GM19240 (cell line): ENCODE measurements at regions not wholly inside any gene's neighbourhood (a gene's known extent, or its start where the extent isn't known, plus 50 kb on each side); places are given as distances from the start of the nearest gene placed in this dataset.

Experiments used
- DNase-seq: peaks from one replicate; pipeline ENCODE4 v3.0.0; 2011; ENCODE audit warnings: low spot score; ENCODE audit not compliant: insufficient read length

DNA sequence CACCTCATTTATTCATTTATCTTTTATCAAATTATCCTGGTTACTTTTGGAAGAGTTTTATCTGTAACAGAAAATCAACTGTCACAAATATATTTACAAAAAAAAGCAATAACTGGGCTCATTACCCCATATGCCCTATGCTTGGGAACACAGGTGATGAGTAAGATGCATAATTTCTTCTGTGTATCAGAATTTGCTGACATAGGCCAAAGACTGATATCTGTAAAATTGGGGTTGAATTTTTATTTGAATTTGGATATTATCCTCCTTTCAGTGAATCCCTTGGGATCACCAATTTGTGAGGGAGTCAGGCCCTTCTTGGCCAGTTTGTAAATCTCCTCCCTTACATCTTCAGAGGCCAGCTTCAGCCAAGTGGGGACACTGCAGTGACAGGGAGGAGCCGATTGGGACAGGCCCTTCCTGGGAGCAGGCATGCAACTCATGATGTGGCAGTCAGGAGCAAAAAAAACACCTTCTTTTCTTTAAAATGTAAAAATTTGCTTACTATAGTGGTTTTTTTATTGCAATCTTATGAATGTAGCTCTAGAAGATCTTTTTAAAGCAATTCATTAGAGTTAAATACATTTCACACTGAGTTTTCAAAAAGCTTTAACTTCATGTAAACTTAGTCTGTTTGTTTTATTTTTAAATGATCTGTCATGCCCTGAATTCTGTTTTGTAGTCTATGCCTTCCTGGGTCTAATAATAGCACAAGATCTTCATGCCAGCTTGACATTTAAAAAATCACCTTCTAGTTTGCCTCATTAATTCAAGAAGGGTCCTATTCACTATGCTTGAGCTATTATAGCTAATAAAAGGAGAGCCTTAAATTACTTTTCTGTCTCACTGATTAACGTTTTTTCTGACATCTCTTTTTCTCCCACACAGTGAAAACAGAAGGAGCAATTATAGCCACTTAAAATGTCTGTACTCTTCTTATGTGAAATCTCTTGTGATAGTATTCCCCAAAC lies 136.6 kb upstream of the SPRY1 start:
- DNase-seq, result no peak

DNA sequence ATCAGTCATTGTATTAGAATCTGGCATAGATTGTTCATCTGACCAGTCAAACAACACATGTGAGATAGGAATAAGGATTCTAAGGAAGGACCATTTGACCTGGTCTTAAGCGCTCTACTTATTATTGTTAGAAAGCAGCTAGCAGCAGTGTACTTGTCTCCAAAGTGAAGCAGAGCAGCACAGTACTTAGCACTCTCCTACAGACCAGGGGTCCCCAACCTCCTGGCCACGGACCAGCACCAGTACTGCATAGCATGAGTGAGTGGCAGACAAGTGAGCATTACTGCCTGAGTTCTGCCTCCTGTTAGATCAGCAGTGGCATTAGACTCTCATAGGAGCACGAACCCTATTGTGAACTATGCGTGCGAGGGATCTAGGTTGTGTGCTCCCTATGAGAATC lies 135.9 kb upstream of the SPRY1 start:
- DNase-seq, result no peak

- DNase-seq, result no peak
Measured at GRCh38 chr4:123262080-123262479, 134.5 kb upstream of the SPRY1 start.

- DNase-seq, result no peak
Measured at GRCh38 chr4:123265443-123265842, 131.2 kb upstream of the SPRY1 start.

- DNase-seq, result no peak
Measured at GRCh38 chr4:123266221-123266620, 130.4 kb upstream of the SPRY1 start.

DNA sequence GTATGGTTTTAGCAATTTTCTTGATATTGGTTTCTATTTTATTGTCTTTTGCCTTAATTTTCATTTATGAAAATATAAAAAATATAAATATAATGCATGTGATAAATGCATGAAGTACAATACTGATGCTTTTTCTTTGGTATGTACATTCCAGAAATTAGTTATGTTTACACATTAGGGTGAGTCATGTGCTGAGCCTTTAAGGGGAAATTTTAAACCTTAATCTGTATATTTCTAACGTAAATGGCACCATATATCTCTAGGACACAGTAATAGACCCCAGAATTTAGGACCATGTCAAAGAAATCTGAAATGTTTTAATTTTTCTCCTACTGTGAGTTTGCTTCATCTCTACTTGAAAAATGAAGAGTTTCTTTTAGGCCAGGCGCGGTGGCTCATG lies 117.8 kb upstream of the SPRY1 start:
- DNase-seq, result no peak

DNA sequence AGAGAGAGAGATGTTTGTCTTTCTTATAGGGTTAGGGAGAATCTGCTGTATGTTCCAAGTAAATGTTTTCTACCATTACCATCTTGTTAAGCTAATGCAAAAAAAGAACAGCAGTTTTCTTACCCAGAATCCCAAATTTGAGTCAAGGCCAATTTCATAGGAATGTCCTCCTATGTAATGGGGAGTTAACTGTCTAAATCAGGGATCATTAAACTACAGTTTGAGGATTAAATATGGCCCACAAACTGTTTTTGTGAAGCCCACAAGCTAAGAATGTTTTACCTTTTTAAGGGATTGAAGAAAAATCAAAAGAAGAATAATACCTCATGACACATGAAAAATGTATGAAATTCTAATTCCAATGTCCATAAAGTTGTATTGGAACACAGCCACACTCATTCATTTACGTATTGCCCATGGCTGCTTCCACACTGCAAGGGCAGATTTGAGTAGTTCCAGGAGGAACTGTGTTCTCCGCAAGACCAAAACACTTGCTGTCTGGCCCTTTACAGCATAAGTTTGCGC lies 113.2 kb upstream of the SPRY1 start:
- DNase-seq, result no peak

GRCh38 chr4:123284168-123284567 lies 112.4 kb upstream of the SPRY1 start:
- no peak for DNase-seq

DNA sequence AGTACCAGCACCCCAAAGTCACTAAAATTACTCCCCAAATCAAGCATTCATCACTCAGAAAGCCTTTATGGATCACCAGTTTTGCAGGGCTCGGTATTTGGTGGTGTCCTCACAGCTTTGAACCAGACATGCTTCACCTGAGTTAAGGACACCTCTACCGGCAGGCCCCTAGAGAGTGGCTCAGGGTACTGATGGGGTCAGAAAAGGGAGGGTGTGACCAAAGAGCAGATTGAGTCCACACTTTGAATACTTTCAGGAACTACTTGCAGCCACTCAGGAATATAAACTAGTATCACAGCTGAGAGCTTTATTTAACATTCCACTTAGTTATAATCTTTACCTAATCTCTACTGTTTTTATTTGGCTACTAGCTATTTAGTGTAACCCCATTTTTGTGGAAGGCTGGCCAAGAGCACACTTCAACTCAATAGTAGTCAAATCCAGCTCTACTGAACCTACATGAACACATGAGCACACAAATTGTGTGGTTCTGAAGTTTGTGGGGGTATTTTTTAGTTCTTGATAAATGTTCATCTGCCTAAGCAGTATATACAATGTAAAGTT lies 109.6 kb upstream of the SPRY1 start:
- no peak for DNase-seq

GRCh38 chr4:123288309-123289025 lies 108.1 kb upstream of the SPRY1 start:
- DNase-seq, result no peak

- no peak for DNase-seq
Measured at GRCh38 chr4:123291329-123291728, 105.3 kb upstream of the SPRY1 start.

GRCh38 chr4:123297836-123298235 lies 98.8 kb upstream of the SPRY1 start:
- DNase-seq, result no peak

DNA sequence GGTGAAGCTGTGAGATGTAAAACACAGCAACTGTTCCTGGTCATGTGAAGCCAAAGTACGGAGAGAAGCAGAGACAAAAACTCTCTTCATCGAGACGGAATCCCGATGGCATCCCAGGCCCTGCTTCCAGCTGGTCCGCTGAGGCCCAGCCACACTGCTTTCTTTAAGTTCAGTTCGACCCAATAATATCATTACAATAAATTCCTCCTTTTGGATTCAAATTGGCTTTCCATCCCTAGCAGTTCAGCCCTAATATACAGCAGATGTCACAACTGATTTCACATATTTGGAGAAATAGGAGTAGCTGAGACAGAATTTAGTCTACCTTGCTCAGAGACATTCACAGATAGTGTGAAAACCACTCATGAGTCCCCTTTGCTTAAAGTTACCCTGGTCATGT lies 98.3 kb upstream of the SPRY1 start:
- no peak for DNase-seq

DNA sequence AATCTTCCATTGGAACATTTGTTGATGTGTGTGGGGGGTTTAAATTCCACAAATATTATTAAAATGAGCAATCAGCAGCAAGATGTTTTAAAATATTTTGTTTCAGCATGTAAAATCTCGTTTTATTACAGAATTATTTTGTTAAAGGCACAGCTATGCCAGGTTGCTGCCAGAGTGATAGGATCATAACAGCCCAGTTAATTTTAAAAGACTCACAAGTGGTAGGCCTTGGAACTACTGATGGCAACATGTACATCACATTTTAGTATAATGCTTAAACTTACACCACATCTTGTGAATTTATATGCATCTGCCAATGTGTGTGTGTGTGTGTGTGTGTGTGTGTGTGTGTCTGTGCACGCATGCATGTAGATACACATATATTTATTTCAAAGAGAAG lies 97.8 kb upstream of the SPRY1 start:
- DNase-seq, result no peak

- no peak for DNase-seq
Measured at GRCh38 chr4:123299212-123299691, 97.3 kb upstream of the SPRY1 start.

GRCh38 chr4:123300222-123301039 lies 96.2 kb upstream of the SPRY1 start:
- DNase-seq, result no peak

- DNase-seq, result no peak
Measured at GRCh38 chr4:123301923-123302322, 94.7 kb upstream of the SPRY1 start.

GRCh38 chr4:123304151-123304964 lies 92.2 kb upstream of the SPRY1 start:
- DNase-seq, result no peak

GRCh38 chr4:123305736-123306135 lies 90.9 kb upstream of the SPRY1 start:
- DNase-seq, result no peak

DNA sequence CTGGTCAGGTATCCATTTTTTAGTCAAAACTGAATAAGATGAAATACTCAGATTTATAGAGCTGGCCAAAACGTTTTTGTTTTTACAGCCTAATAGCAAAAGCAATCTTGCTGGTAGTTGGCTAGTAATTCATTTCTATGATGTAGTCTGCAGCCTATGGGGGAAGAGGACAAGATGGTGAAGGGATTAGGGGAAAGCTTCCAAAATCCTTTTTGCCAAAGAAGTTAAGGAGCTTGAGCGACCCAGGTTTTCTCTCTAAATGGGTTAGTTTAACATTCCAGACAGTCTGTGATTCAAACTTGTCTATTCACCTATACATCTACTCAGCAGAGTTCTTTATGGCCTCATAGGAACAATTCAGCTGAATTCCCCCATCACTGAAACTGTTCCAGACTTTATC lies 89.8 kb upstream of the SPRY1 start:
- no peak for DNase-seq
